GM21447 (cell line): ENCODE measurements at regions not wholly inside any gene's neighbourhood (a gene's known extent, or its start where the extent isn't known, plus 50 kb on each side); places are given as distances from the start of the nearest gene placed in this dataset.

Source experiments
- ATAC-seq: cut with Tn5 transposase; IDR thresholded peaks from one replicate; pipeline ENCODE4 v1.9.1; 2021; ENCODE audit not compliant: unreplicated experiment

- no peak for ATAC-seq
These were observed 459.4 kb upstream of the HNRNPA3 start for GRCh38 chr2:176753205-176753604.

- ATAC-seq, result no peak
These were observed 458.7 kb upstream of the HNRNPA3 start for GRCh38 chr2:176753752-176754474.

- no peak for ATAC-seq
These were observed 457.0 kb upstream of the HNRNPA3 start for GRCh38 chr2:176755537-176756135.

- no peak for ATAC-seq
These were observed 454.2 kb upstream of the HNRNPA3 start for GRCh38 chr2:176758426-176758825.

- no peak for ATAC-seq
These were observed 452.2 kb upstream of the HNRNPA3 start for GRCh38 chr2:176760439-176760838.

GRCh38 chr2:176763130-176763529, 449.5 kb upstream of the HNRNPA3 start:
- no peak for ATAC-seq

GRCh38 chr2:176763851-176764404, 448.7 kb upstream of the HNRNPA3 start:
- ATAC-seq, result no peak

- no peak for ATAC-seq
These were observed 447.7 kb upstream of the HNRNPA3 start for GRCh38 chr2:176764921-176765320.

- ATAC-seq, result no peak
These were observed 446.6 kb upstream of the HNRNPA3 start for GRCh38 chr2:176766005-176766404.

GRCh38 chr2:176768185-176768584, 444.4 kb upstream of the HNRNPA3 start:
- no peak for ATAC-seq

GRCh38 chr2:176769021-176769420, 443.6 kb upstream of the HNRNPA3 start:
- ATAC-seq, result no peak

GRCh38 chr2:176769499-176770370, 442.9 kb upstream of the HNRNPA3 start:
- no peak for ATAC-seq

GRCh38 chr2:176772816-176773215, 439.8 kb upstream of the HNRNPA3 start:
- ATAC-seq, result no peak

GRCh38 chr2:176774766-176775451, 437.7 kb upstream of the HNRNPA3 start:
- ATAC-seq, result no peak

- no peak for ATAC-seq
These were observed 435.3 kb upstream of the HNRNPA3 start for GRCh38 chr2:176777262-176777661.

- ATAC-seq, result no peak
These were observed 432.7 kb upstream of the HNRNPA3 start for GRCh38 chr2:176779917-176780316.

GRCh38 chr2:176780348-176780747, 432.2 kb upstream of the HNRNPA3 start:
- ATAC-seq, result no peak

- no peak for ATAC-seq
These were observed 430.9 kb upstream of the HNRNPA3 start for GRCh38 chr2:176781570-176782217.

GRCh38 chr2:176784633-176785200, 427.9 kb upstream of the HNRNPA3 start:
- ATAC-seq, result no peak

GRCh38 chr2:176789751-176790150, 422.8 kb upstream of the HNRNPA3 start:
- no peak for ATAC-seq
